OCI-LY7 (cell line): ENCODE measurements at regions not wholly inside any gene's neighbourhood (a gene's known extent, or its start where the extent isn't known, plus 50 kb on each side); places are given as distances from the start of the nearest gene placed in this dataset.

ENCODE experiments used
- BruUV-seq: library from RNA; stranded (reverse); fragments of 400-500 nt; replicated peaks from 2 replicates; lab custom pipeline; 2021; lab: Mats Ljungman, UMichigan
- CTCF ChIA-PET: fragments of 300-600 bp; sonication (Branson Sonifier 250); formaldehyde crosslinking; loops from one replicate; lab custom pipeline; 2022; ENCODE audit warnings: antibody characterized with exemption; ENCODE audit not compliant: unreplicated experiment; lab: Charles Lee
- POLR2A ChIA-PET: fragments of 300-600 bp; sonication (Branson Sonifier 250); formaldehyde crosslinking; loops from one replicate; lab custom pipeline; 2022; ENCODE audit warnings: antibody characterized with exemption; lab: Charles Lee
- DNase-seq: peaks from one replicate; pipeline ENCODE4 v3.0.0-alpha.2; 2015; ENCODE audit warnings: low spot score
- H2AFZ ChIP-seq: fragments of 200-600 bp; sonication (generic), shearing (Covaris generic); 2 replicates; pipeline ENCODE4 v1.6.1; 2014; ENCODE audit warnings: mild to moderate bottlenecking, antibody characterized with exemption, low read length, moderate library complexity
- H3K27ac ChIP-seq: fragments of 200-600 bp; sonication (generic); 2 replicates; pipeline ENCODE4 v1.5.1; 2014; ENCODE audit warnings: mixed run types, low read depth, mild to moderate bottlenecking, moderate library complexity, low read length, inconsistent platforms; ENCODE audit not compliant: poor library complexity, severe bottlenecking
- H3K36me3 ChIP-seq: fragments of 200-600 bp; sonication (generic); 2 replicates; pipeline ENCODE4 v1.6.1; 2014; ENCODE audit warnings: mild to moderate bottlenecking, antibody characterized with exemption, low read length, moderate library complexity, mixed read lengths; ENCODE audit not compliant: insufficient read depth
- H3K4me1 ChIP-seq: fragments of 200-600 bp; sonication (generic); 2 replicates; pipeline ENCODE4 v1.5.1; 2014; ENCODE audit warnings: mild to moderate bottlenecking, low read length; ENCODE audit not compliant: insufficient read depth, poor library complexity, severe bottlenecking
- H3K4me2 ChIP-seq: fragments of 200-600 bp; sonication (generic); 2 replicates; pipeline ENCODE4 v1.6.1; 2014; ENCODE audit warnings: mild to moderate bottlenecking, low read length
- H3K4me3 ChIP-seq: fragments of 200-600 bp; sonication (generic); 2 replicates; pipeline ENCODE4 v1.5.1; 2014; ENCODE audit warnings: mild to moderate bottlenecking, low read depth, low read length; ENCODE audit not compliant: poor library complexity, severe bottlenecking
- H3K79me2 ChIP-seq: fragments of 200-600 bp; sonication (generic); 2 replicates; pipeline ENCODE4 v1.6.1; 2016; ENCODE audit warnings: low read depth, mild to moderate bottlenecking, low read length, moderate library complexity, mixed read lengths; ENCODE audit not compliant: insufficient read depth
- H3K9me2 ChIP-seq: fragments of 200-600 bp; sonication (generic); 2 replicates; pipeline ENCODE4 v1.6.1; 2016; ENCODE audit warnings: mild to moderate bottlenecking, low read length, mixed read lengths; ENCODE audit not compliant: insufficient read depth
- H3K9me3 ChIP-seq: fragments of 200-600 bp; sonication (generic); 2 replicates; pipeline ENCODE4 v1.6.1; 2014; ENCODE audit warnings: mild to moderate bottlenecking, mixed run types, low read length, mixed read lengths
- H4K20me1 ChIP-seq: fragments of 200-600 bp; sonication (generic); 2 replicates; pipeline ENCODE4 v1.6.1; 2014; ENCODE audit warnings: mild to moderate bottlenecking, antibody characterized with exemption, low read length, moderate library complexity, mixed read lengths; ENCODE audit not compliant: insufficient read depth
- EZH2phosphoT487 ChIP-seq: fragments of 200-600 bp; sonication (generic); IDR thresholded peaks from 2 replicates; pipeline ENCODE4 v1.6.1; 2018; ENCODE audit warnings: low read depth, borderline replicate concordance, mild to moderate bottlenecking, mixed run types, antibody characterized with exemption, low read length, moderate library complexity, mixed read lengths
- intact Hi-C: fragments of 100-400 bp; cut with micrococcal nuclease; formaldehyde crosslinking; loops from one replicate; pipeline ENCODE4 v1.10.0; 2022; ENCODE audit not compliant: unreplicated experiment
- TF ChIP-seq, protein P1 (sequence below): fragments of 200-600 bp; sonication (generic); conservative IDR thresholded peaks from 2 replicates; pipeline ENCODE4 v1.5.1; 2014; ENCODE audit warnings: mild to moderate bottlenecking, antibody characterized with exemption, low read length, moderate library complexity, mixed read lengths

GRCh38 chr3:193778676-193779075 is 185.7 kb downstream of the OPA1 start:
- Histone ChIP-seq H3K9me2 (no peaks in the 10 kb centered on the region), H3K4me3 (no peak overlapping the region), H3K27ac (no peak overlapping the region), H3K4me2 (no peak overlapping the region), H4K20me1 (no peaks in the 10 kb centered on the region), H3K4me1 (peaks cover 23% of the 10 kb centered on the region), H3K9me3 (no peaks in the 10 kb centered on the region), H3K79me2 (no peaks in the 10 kb centered on the region), H2AFZ (no peak overlapping the region), H3K36me3 (no peaks in the 10 kb centered on the region)
- DNase-seq, result no peak
- POLR2A ChIA-PET, result interaction anchor here (0.5 to 1.9 kb wide), 3 partner anchors 8 to 642 kb away, joined by 3 to 5 read pairs (median 4); no protein-coding TSS in a partner anchor
- BruUV-seq, result no TSS peak
- TF ChIP-seq, protein P1, sequence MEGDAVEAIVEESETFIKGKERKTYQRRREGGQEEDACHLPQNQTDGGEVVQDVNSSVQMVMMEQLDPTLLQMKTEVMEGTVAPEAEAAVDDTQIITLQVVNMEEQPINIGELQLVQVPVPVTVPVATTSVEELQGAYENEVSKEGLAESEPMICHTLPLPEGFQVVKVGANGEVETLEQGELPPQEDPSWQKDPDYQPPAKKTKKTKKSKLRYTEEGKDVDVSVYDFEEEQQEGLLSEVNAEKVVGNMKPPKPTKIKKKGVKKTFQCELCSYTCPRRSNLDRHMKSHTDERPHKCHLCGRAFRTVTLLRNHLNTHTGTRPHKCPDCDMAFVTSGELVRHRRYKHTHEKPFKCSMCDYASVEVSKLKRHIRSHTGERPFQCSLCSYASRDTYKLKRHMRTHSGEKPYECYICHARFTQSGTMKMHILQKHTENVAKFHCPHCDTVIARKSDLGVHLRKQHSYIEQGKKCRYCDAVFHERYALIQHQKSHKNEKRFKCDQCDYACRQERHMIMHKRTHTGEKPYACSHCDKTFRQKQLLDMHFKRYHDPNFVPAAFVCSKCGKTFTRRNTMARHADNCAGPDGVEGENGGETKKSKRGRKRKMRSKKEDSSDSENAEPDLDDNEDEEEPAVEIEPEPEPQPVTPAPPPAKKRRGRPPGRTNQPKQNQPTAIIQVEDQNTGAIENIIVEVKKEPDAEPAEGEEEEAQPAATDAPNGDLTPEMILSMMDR, result no peak
- TF ChIP-seq EZH2phosphoT487, result no peak
- CTCF ChIA-PET, result interaction anchor here (1.1 kb wide), 1 partner anchor 362 kb away, joined by 3 read pairs; no protein-coding TSS in a partner anchor
- intact Hi-C loops, result no loop called here

GRCh38 chr3:193779933-193780332 is 186.9 kb downstream of the OPA1 start:
- intact Hi-C loops, result loop anchor here (1.0 to 10.0 kb wide), 3 partner anchors 195 to 535 kb away; partner anchors contain the start of gene HES1
- no peaks in the 10 kb centered on the region for H3K9me2 ChIP-seq
- TF ChIP-seq EZH2phosphoT487, result no peak
- TF ChIP-seq, protein P1, result no peak
- H3K36me3 ChIP-seq, result no peaks in the 10 kb centered on the region
- peaks cover 23% of the 10 kb centered on the region for H3K4me1 ChIP-seq
- H2AFZ ChIP-seq, result 0 out of 2 replicates have a peak overlapping the region, but pooled peaks have one; percentile 5
- H3K4me3 ChIP-seq, result no peak overlapping the region
- POLR2A ChIA-PET, result interaction anchor here (1.9 kb wide), 1 partner anchor 12 kb away, joined by 4 read pairs; no protein-coding TSS in a partner anchor
- H3K9me3 ChIP-seq, result no peaks in the 10 kb centered on the region
- DNase-seq, result no peak
- no peak overlapping the region for H3K4me2 ChIP-seq
- BruUV-seq, result no TSS peak
- H3K79me2 ChIP-seq, result no peaks in the 10 kb centered on the region
- H3K27ac ChIP-seq, result no peak overlapping the region
- no peaks in the 10 kb centered on the region for H4K20me1 ChIP-seq
- CTCF ChIA-PET, result interaction anchor here (1.1 kb wide), 1 partner anchor 360 kb away, joined by 3 read pairs; no protein-coding TSS in a partner anchor

GRCh38 chr3:193780397-193780796 is 187.4 kb downstream of the OPA1 start:
- no peaks in the 10 kb centered on the region for H3K9me2 ChIP-seq
- H4K20me1 ChIP-seq, result no peaks in the 10 kb centered on the region
- DNase-seq, result no peak
- no peaks in the 10 kb centered on the region for H3K79me2 ChIP-seq
- H3K36me3 ChIP-seq, result no peaks in the 10 kb centered on the region
- intact Hi-C loops, result loop anchor here (1.0 to 10.0 kb wide), 3 partner anchors 194 to 535 kb away; partner anchors contain the start of gene HES1
- H3K4me3 ChIP-seq, result no peak overlapping the region
- no peak for TF ChIP-seq EZH2phosphoT487
- TF ChIP-seq, protein P1, result no peak
- no TSS peak for BruUV-seq
- no peak overlapping the region for H3K4me2 ChIP-seq
- ChIA-PET POLR2A (interaction anchor here (1.9 kb wide), 1 partner anchor 13 kb away, joined by 4 read pairs; no protein-coding TSS in a partner anchor), CTCF (interaction anchor here (0.9 kb wide), 1 partner anchor 12 kb away, joined by 3 read pairs; no protein-coding TSS in a partner anchor)
- peaks cover 23% of the 10 kb centered on the region for H3K4me1 ChIP-seq
- no peak overlapping the region for H2AFZ ChIP-seq
- no peaks in the 10 kb centered on the region for H3K9me3 ChIP-seq
- H3K27ac ChIP-seq, result no peak overlapping the region
